ENCODE measurements at regions not wholly inside any gene's neighbourhood (a gene's known extent, or its start where the extent isn't known, plus 50 kb on each side); places are given as distances from the start of the nearest gene placed in this dataset.

GRCh38 chr10:128493811-128494210 is 367.6 kb upstream of the MKI67 start:
- Histone ChIP-seq H3K27ac (replicated peaks; ENCODE audit: low read length) (no peak overlapping the region), H3K4me3 (ENCODE audit: low read length in 2 of 2) (no peak overlapping the region), H3K36me3 (replicated peaks in 1 of 2; ENCODE audit: control insufficient read depth in 2 of 2, insufficient read depth in 2 of 2, low read length in 2 of 2) (no peaks in the 10 kb centered on the region), H4K8ac (ENCODE audit: low read depth, low read length) (no peak overlapping the region), H3K4me1 (ENCODE audit: control insufficient read depth in 2 of 2, insufficient read depth in 1 of 2, low read depth in 1 of 2, low read length in 2 of 2) (no peaks in the 10 kb centered on the region), H3K9ac (ENCODE audit: low read depth, low read length, poor library complexity) (no peak overlapping the region), H2BK5ac (ENCODE audit: low read length) (no peak overlapping the region), H2BK12ac (ENCODE audit: low read length) (no peak overlapping the region), H3K18ac (ENCODE audit: low read length) (no peak overlapping the region), H3K4me2 (ENCODE audit: insufficient read depth, low read length, poor library complexity, severe bottlenecking) (no peak overlapping the region), H3K9me3 (replicated peaks in 1 of 2; ENCODE audit: control insufficient read depth in 2 of 2, insufficient read depth in 1 of 2, low read depth in 1 of 2, low read length in 2 of 2) (peaks cover 0 to 2% of the 10 kb centered on the region in 2 donors), H3K23ac (ENCODE audit: low read depth, low read length, poor library complexity) (no peak overlapping the region), H3K4ac (ENCODE audit: low read length) (no peak overlapping the region), H2BK15ac (ENCODE audit: low read length) (no peak overlapping the region), H2AK5ac (ENCODE audit: low read depth, low read length) (no peak overlapping the region), H2AFZ (ENCODE audit: low read length) (no peak overlapping the region), H3K79me1 (ENCODE audit: low read depth, low read length) (no peaks in the 10 kb centered on the region), H3K27me3 (ENCODE audit: control insufficient read depth in 3 of 3, insufficient read depth in 3 of 3, low read depth in 1 of 3, low read length in 3 of 3) (no peaks in the 10 kb centered on the region), H3K14ac (ENCODE audit: low read length) (no peak overlapping the region), H4K91ac (ENCODE audit: low read depth, low read length, poor library complexity) (no peak overlapping the region), H2BK120ac (ENCODE audit: low read depth, low read length) (no peak overlapping the region)
- no CpG with 5 or more reads among the region's 4 CpGs for WGBS, 2 donors (ENCODE audit: extremely low coverage in 2 of 2, insufficient read length in 2 of 2, insufficient replicate concordance in 1 of 2)
- no peak for DNase-seq (ENCODE audit: low spot score)

- Histone ChIP-seq H3K27ac (replicated peaks; ENCODE audit: low read length) (no peak overlapping the region), H3K14ac (ENCODE audit: low read length) (no peak overlapping the region), H4K8ac (ENCODE audit: low read depth, low read length) (no peak overlapping the region), H2AFZ (ENCODE audit: low read length) (no peak overlapping the region), H4K91ac (ENCODE audit: low read depth, low read length, poor library complexity) (no peak overlapping the region), H3K4me2 (ENCODE audit: insufficient read depth, low read length, poor library complexity, severe bottlenecking) (no peak overlapping the region), H3K4me1 (ENCODE audit: control insufficient read depth in 2 of 2, insufficient read depth in 1 of 2, low read depth in 1 of 2, low read length in 2 of 2) (no peaks in the 10 kb centered on the region), H2BK120ac (ENCODE audit: low read depth, low read length) (no peak overlapping the region), H2BK5ac (ENCODE audit: low read length) (no peak overlapping the region), H3K79me1 (ENCODE audit: low read depth, low read length) (no peaks in the 10 kb centered on the region), H3K36me3 (replicated peaks in 1 of 2; ENCODE audit: control insufficient read depth in 2 of 2, insufficient read depth in 2 of 2, low read length in 2 of 2) (no peaks in the 10 kb centered on the region), H3K18ac (ENCODE audit: low read length) (no peak overlapping the region), H3K27me3 (ENCODE audit: control insufficient read depth in 3 of 3, insufficient read depth in 3 of 3, low read depth in 1 of 3, low read length in 3 of 3) (no peaks in the 10 kb centered on the region), H3K4me3 (ENCODE audit: low read length in 2 of 2) (no peak overlapping the region), H3K9ac (ENCODE audit: low read depth, low read length, poor library complexity) (no peak overlapping the region), H2AK5ac (ENCODE audit: low read depth, low read length) (no peak overlapping the region), H2BK12ac (ENCODE audit: low read length) (no peak overlapping the region), H3K9me3 (replicated peaks in 1 of 2; ENCODE audit: control insufficient read depth in 2 of 2, insufficient read depth in 1 of 2, low read depth in 1 of 2, low read length in 2 of 2) (no peaks in the 10 kb centered on the region), H2BK15ac (ENCODE audit: low read length) (no peak overlapping the region), H3K23ac (ENCODE audit: low read depth, low read length, poor library complexity) (no peak overlapping the region), H3K4ac (ENCODE audit: low read length) (no peak overlapping the region)
- DNase-seq (ENCODE audit: low spot score): no peak
- WGBS, 2 donors (ENCODE audit: extremely low coverage in 2 of 2, insufficient read length in 2 of 2, insufficient replicate concordance in 1 of 2): no CpG with 5 or more reads among the region's 3 CpGs
Measured at GRCh38 chr10:128494665-128495064, 368.4 kb upstream of the MKI67 start.

- Histone ChIP-seq H3K27ac (replicated peaks; ENCODE audit: low read length) (no peak overlapping the region), H3K14ac (ENCODE audit: low read length) (no peak overlapping the region), H3K36me3 (replicated peaks in 1 of 2; ENCODE audit: control insufficient read depth in 2 of 2, insufficient read depth in 2 of 2, low read length in 2 of 2) (no peaks in the 10 kb centered on the region), H3K4me2 (ENCODE audit: insufficient read depth, low read length, poor library complexity, severe bottlenecking) (no peak overlapping the region), H3K18ac (ENCODE audit: low read length) (no peak overlapping the region), H3K23ac (ENCODE audit: low read depth, low read length, poor library complexity) (peak overlapping the region; percentile 10), H3K4me3 (ENCODE audit: low read length in 2 of 2) (no peak overlapping the region), H2BK12ac (ENCODE audit: low read length) (no peak overlapping the region), H2AK5ac (ENCODE audit: low read depth, low read length) (peak overlapping the region; percentile 58), H2BK15ac (ENCODE audit: low read length) (no peak overlapping the region), H3K27me3 (ENCODE audit: control insufficient read depth in 3 of 3, insufficient read depth in 3 of 3, low read depth in 1 of 3, low read length in 3 of 3) (no peaks in the 10 kb centered on the region), H3K9ac (ENCODE audit: low read depth, low read length, poor library complexity) (no peak overlapping the region), H4K91ac (ENCODE audit: low read depth, low read length, poor library complexity) (peak overlapping the region; percentile 19), H3K4me1 (ENCODE audit: control insufficient read depth in 2 of 2, insufficient read depth in 1 of 2, low read depth in 1 of 2, low read length in 2 of 2) (no peaks in the 10 kb centered on the region), H2AFZ (ENCODE audit: low read length) (no peak overlapping the region), H3K9me3 (replicated peaks in 1 of 2; ENCODE audit: control insufficient read depth in 2 of 2, insufficient read depth in 1 of 2, low read depth in 1 of 2, low read length in 2 of 2) (no peaks in the 10 kb centered on the region), H2BK120ac (ENCODE audit: low read depth, low read length) (no peak overlapping the region), H2BK5ac (ENCODE audit: low read length) (no peak overlapping the region), H4K8ac (ENCODE audit: low read depth, low read length) (no peak overlapping the region), H3K79me1 (ENCODE audit: low read depth, low read length) (no peaks in the 10 kb centered on the region), H3K4ac (ENCODE audit: low read length) (no peak overlapping the region)
- no peak for DNase-seq (ENCODE audit: low spot score)
- WGBS, 2 donors (ENCODE audit: extremely low coverage in 2 of 2, insufficient read length in 2 of 2, insufficient replicate concordance in 1 of 2): no CpG with 5 or more reads among the region's 17 CpGs
Measured at GRCh38 chr10:128497660-128498377, 371.6 kb upstream of the MKI67 start.

DNA sequence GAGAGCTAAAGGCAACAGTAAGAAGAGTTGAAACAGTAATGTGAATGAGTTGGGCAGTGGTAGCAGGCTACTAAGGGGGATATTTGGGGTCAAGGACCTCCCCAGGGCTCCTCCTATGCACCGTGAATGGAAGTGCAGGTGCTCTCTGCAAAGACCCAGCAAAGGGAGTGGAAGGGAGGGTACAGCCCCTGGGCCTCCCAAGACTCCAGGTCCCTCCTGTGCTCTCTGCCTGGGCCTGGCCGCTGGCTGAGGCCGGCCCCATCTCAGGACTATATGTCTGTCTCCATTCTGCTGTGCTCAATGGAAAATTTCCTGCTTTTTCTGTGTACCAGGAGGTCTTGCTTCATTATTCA is 372.1 kb upstream of the MKI67 start:
- no peak overlapping the region for H4K8ac ChIP-seq (ENCODE audit: low read depth, low read length)
- H3K18ac ChIP-seq (ENCODE audit: low read length): no peak overlapping the region
- no peak overlapping the region for H3K4me2 ChIP-seq (ENCODE audit: insufficient read depth, low read length, poor library complexity, severe bottlenecking)
- H3K27me3 ChIP-seq (ENCODE audit: control insufficient read depth in 3 of 3, insufficient read depth in 3 of 3, low read depth in 1 of 3, low read length in 3 of 3): no peaks in the 10 kb centered on the region
- H2BK5ac ChIP-seq (ENCODE audit: low read length): no peak overlapping the region
- DNase-seq (ENCODE audit: low spot score): no peak
- H3K4me3 ChIP-seq (ENCODE audit: low read length in 2 of 2): no peak overlapping the region
- H3K79me1 ChIP-seq (ENCODE audit: low read depth, low read length): no peaks in the 10 kb centered on the region
- H3K14ac ChIP-seq (ENCODE audit: low read length): no peak overlapping the region
- H3K23ac ChIP-seq (ENCODE audit: low read depth, low read length, poor library complexity): no peak overlapping the region
- no peaks in the 10 kb centered on the region for H3K9me3 ChIP-seq (replicated peaks in 1 of 2; ENCODE audit: control insufficient read depth in 2 of 2, insufficient read depth in 1 of 2, low read depth in 1 of 2, low read length in 2 of 2)
- no peak overlapping the region for H4K91ac ChIP-seq (ENCODE audit: low read depth, low read length, poor library complexity)
- no peak overlapping the region for H2AK5ac ChIP-seq (ENCODE audit: low read depth, low read length)
- no peak overlapping the region for H3K9ac ChIP-seq (ENCODE audit: low read depth, low read length, poor library complexity)
- H3K4ac ChIP-seq (ENCODE audit: low read length): no peak overlapping the region
- no peaks in the 10 kb centered on the region for H3K36me3 ChIP-seq (replicated peaks in 1 of 2; ENCODE audit: control insufficient read depth in 2 of 2, insufficient read depth in 2 of 2, low read length in 2 of 2)
- no peak overlapping the region for H2BK120ac ChIP-seq (ENCODE audit: low read depth, low read length)
- no peak overlapping the region for H2BK12ac ChIP-seq (ENCODE audit: low read length)
- no peaks in the 10 kb centered on the region for H3K4me1 ChIP-seq (ENCODE audit: control insufficient read depth in 2 of 2, insufficient read depth in 1 of 2, low read depth in 1 of 2, low read length in 2 of 2)
- no peak overlapping the region for H2BK15ac ChIP-seq (ENCODE audit: low read length)
- H3K27ac ChIP-seq (replicated peaks; ENCODE audit: low read length): no peak overlapping the region
- H2AFZ ChIP-seq (ENCODE audit: low read length): no peak overlapping the region
- no CpG with 5 or more reads among the region's 3 CpGs for WGBS, 2 donors (ENCODE audit: extremely low coverage in 2 of 2, insufficient read length in 2 of 2, insufficient replicate concordance in 1 of 2)

All from neuronal stem cell (in vitro differentiated cells).